ENCODE measurements at regions not wholly inside any gene's neighbourhood (a gene's known extent, or its start where the extent isn't known, plus 50 kb on each side); places are given as distances from the start of the nearest gene placed in this dataset.

GRCh38 chr4:138788267-138788790 lies 227.3 kb upstream of the NOCT start:
- TF ChIP-seq, protein P1, sequence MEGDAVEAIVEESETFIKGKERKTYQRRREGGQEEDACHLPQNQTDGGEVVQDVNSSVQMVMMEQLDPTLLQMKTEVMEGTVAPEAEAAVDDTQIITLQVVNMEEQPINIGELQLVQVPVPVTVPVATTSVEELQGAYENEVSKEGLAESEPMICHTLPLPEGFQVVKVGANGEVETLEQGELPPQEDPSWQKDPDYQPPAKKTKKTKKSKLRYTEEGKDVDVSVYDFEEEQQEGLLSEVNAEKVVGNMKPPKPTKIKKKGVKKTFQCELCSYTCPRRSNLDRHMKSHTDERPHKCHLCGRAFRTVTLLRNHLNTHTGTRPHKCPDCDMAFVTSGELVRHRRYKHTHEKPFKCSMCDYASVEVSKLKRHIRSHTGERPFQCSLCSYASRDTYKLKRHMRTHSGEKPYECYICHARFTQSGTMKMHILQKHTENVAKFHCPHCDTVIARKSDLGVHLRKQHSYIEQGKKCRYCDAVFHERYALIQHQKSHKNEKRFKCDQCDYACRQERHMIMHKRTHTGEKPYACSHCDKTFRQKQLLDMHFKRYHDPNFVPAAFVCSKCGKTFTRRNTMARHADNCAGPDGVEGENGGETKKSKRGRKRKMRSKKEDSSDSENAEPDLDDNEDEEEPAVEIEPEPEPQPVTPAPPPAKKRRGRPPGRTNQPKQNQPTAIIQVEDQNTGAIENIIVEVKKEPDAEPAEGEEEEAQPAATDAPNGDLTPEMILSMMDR (conservative IDR thresholded peaks at IDR 0.05; ENCODE audit: low read length) = no peak
- no peak for TF ChIP-seq EZH2phosphoT487 (IDR thresholded peaks at IDR 0.05; ENCODE audit: borderline replicate concordance)
